Fibroblast of the aortic adventitia (primary cell): ENCODE measurements at regions not wholly inside any gene's neighbourhood (a gene's known extent, or its start where the extent isn't known, plus 50 kb on each side); places are given as distances from the start of the nearest gene placed in this dataset.

Source experiments
- DNase-seq: peaks from one replicate; pipeline ENCODE4 v3.0.0-alpha.2; 2010; ENCODE audit warnings: low read depth
- H3K4me3 ChIP-seq: 2 replicates; pipeline ENCODE4 v1.5.1; 2011; ENCODE audit warnings: low read depth, mild to moderate bottlenecking, control low read depth, low read length, moderate library complexity
- CTCF ChIP-seq: IDR thresholded peaks from 2 replicates; pipeline ENCODE4 v1.5.1; 2011; ENCODE audit warnings: mild to moderate bottlenecking, low read length, control low read depth, inconsistent platforms; ENCODE audit not compliant: insufficient read depth

- no peak for TF ChIP-seq CTCF
- DNase-seq: no peak
- no peak overlapping the region for H3K4me3 ChIP-seq
Observed at GRCh38 chr3:38984110-38984509, 67.6 kb downstream of the SCN11A start.

- H3K4me3 ChIP-seq: no peak overlapping the region
- no peak for TF ChIP-seq CTCF
- DNase-seq: no peak
Observed at GRCh38 chr3:38980938-38981337, 70.8 kb downstream of the SCN11A start.

- DNase-seq: no peak
- H3K4me3 ChIP-seq: no peak overlapping the region
- no peak for TF ChIP-seq CTCF
Observed at GRCh38 chr3:38978729-38979128, 73.0 kb downstream of the SCN11A start.

GRCh38 chr3:38970851-38971638, 80.7 kb downstream of the SCN11A start:
- TF ChIP-seq CTCF: no peak
- no peak overlapping the region for H3K4me3 ChIP-seq
- DNase-seq: no peak

GRCh38 chr3:38969317-38970235, 82.2 kb downstream of the SCN11A start:
- no peak for DNase-seq
- TF ChIP-seq CTCF: no peak
- no peak overlapping the region for H3K4me3 ChIP-seq

GRCh38 chr3:38968891-38969290, 82.9 kb downstream of the SCN11A start:
- no peak for TF ChIP-seq CTCF
- H3K4me3 ChIP-seq: no peak overlapping the region
- no peak for DNase-seq
